ENCODE measurements at regions not wholly inside any gene's neighbourhood (a gene's known extent, or its start where the extent isn't known, plus 50 kb on each side); places are given as distances from the start of the nearest gene placed in this dataset.
A peak's percentile ranks its signal among the peaks of the same experiment; 100 is the strongest.
"Not testable (repeated sequence)": the region's sequence is repeated elsewhere in the genome, so short reads cannot be mapped to it uniquely, and the experiment has no call there.

GRCh38 chr11:112615238-112615637 is 346.0 kb upstream of the NCAM1 start:
- H3K36me3 Mint-ChIP-seq: no peaks in the 10 kb centered on the region
- DNase-seq: no peak

DNA sequence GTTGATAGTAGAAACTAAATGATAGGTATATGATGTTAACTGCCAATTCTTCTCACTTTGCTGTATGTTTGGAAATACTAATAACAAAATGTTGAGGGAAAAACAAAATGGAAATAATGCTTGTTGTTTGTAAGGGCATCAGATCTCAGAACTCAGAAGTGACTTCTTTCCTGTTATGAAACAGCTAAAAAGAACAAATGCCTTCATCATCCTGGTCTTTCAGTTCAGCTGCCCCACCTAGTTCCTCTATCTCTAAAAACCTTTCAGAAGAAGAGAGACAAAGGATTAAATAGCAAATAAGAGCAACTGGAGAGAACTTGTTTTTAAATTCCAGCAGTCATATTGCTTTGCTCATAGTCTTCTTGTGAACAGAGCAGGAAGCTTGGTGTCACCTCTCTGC is 345.3 kb upstream of the NCAM1 start:
- Mint-ChIP-seq H3K4me3 (no peak overlapping the region), H3K9me3 (no peaks in the 10 kb centered on the region), H3K27me3 (peaks cover 6 to 44% (median 13%) of the 10 kb centered on the region in 5 donors), H3K27ac (no peak overlapping the region), H3K36me3 (no peaks in the 10 kb centered on the region), H3K4me1 (peaks cover 0 to 4% (median 0%) of the 10 kb centered on the region in 4 donors)
- DNase-seq: no peak
- POLR2A ChIA-PET: no interaction called here
- no peak for ATAC-seq

More at GRCh38 chr11:112615238-112615637, 346.0 kb upstream of the NCAM1 start:
- H3K9me3 Mint-ChIP-seq: no peaks in the 10 kb centered on the region
- peaks cover 5 to 50% (median 13%) of the 10 kb centered on the region in 5 donors for H3K27me3 Mint-ChIP-seq
- POLR2A ChIA-PET: no interaction called here
- ATAC-seq: no peak
- peaks cover 0 to 4% (median 0%) of the 10 kb centered on the region in 4 donors for H3K4me1 Mint-ChIP-seq
- H3K4me3 Mint-ChIP-seq: no peak overlapping the region
- H3K27ac Mint-ChIP-seq: no peak overlapping the region

DNA sequence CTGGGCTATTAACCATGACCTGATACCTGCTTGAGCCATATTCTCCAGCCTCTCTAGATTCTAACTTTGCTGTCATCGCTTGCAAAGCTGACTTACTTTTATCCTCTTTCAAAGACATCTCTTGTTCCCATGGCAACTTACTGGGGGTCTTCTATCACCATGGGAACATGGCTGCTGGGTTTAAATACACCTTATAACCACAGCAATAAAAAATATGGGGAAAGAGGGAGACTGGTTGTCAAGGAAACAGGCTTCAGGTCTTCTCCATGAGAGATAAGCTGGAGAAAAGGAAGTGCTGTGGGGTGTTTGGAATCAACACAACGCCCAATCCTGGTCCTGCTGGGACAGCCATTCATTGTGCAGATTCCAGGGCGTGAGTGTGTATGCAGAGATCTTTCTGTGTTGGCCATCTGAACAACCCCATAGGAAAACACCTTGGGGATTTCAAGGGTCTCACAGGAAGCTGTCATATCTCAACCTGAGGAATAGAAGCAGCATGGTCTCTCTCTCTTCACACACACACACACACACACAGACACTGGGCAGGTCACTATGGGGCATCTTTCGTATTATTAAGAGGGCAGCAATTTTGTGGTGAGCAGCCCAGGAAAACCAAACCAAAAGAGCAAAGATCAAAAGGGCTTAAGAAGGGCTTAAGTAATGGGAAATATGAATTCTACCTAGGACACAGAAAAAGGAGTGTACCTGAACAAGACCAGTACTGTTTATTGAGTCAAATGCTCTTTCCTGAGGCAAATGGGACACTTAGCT is 344.7 kb upstream of the NCAM1 start:
- Mint-ChIP-seq H3K36me3 (no peaks in the 10 kb centered on the region), H3K4me1 (peaks cover 0 to 4% (median 0%) of the 10 kb centered on the region in 4 donors), H3K27me3 (peaks cover 6 to 43% (median 14%) of the 10 kb centered on the region in 5 donors), H3K4me3 (no peak overlapping the region), H3K9me3 (no peaks in the 10 kb centered on the region), H3K27ac (no peak overlapping the region)
- POLR2A ChIA-PET: no interaction called here
- ATAC-seq: no peak
- DNase-seq: no peak

DNA sequence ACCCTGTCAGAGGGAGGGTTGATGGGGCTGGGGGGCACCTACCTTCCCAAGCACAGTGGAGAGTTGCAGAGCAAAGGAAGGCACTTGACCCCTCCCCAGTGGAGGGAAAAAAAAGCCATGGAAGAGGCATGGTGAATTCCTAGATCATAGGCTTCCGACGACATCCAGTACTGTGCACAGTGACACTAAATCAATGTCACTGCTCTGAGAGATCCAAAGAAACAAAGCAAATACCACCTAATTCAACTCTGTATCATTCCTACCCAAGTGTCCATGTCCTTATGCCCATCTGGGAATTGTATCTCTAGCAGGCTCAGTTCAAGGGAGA is 344.2 kb upstream of the NCAM1 start:
- POLR2A ChIA-PET: no interaction called here
- no peak overlapping the region for H3K4me3 Mint-ChIP-seq
- ATAC-seq: no peak
- peaks cover 6 to 38% (median 19%) of the 10 kb centered on the region in 5 donors for H3K27me3 Mint-ChIP-seq
- H3K4me1 Mint-ChIP-seq: peaks cover 0 to 4% (median 0%) of the 10 kb centered on the region in 4 donors
- H3K36me3 Mint-ChIP-seq: no peaks in the 10 kb centered on the region
- peaks cover 0 to under 1% (median 0%) of the 10 kb centered on the region in 9 donors for H3K9me3 Mint-ChIP-seq
- no peak overlapping the region for H3K27ac Mint-ChIP-seq
- DNase-seq: no peak

DNA sequence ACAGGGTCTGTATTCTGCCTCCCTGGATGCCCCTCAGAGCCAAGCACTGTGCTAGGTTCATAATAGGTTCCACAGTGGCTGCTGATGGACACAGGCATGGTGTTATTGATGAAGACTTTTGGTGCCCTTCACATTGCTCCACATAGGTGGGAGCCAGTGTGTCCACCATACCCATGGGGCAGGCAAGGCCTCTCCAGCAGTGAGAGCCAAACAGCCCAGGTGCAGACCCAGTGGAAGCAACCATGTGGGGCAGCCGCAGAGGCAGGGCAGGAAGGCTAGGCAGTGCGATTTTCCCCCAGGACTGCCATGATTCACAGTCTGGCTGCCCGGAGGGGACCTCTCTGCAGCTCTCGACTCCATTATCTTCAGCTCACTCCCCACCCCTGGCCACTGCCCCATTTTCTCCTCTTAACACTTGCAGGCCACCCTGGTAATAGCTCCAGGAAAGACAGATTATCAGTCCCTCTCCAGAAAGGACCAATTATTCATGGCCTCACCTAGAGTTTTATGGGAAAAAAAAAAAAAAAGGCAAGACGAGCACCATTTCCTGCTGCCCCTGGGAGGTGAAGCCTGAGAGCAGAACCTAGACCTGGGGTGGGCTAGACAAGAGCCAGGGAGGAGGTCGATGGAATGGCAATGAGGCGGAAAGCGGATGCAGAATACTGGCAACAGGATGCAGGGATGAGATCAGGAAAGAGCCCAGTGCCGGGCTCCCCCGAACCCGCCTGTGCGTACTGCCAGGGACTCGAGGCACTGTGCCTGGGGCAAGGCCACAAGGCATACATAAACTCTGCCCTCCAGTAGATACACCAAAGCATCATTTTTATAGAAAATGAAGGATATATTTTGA is 343.0 kb upstream of the NCAM1 start:
- no peak overlapping the region for H3K4me3 Mint-ChIP-seq
- no peak for DNase-seq
- peak overlapping the region in 1 of 10 donors; percentile 53 for H3K27ac Mint-ChIP-seq
- H3K36me3 Mint-ChIP-seq: no peaks in the 10 kb centered on the region
- no peak for ATAC-seq
- H3K9me3 Mint-ChIP-seq: peaks cover 0 to 2% (median 0%) of the 10 kb centered on the region in 9 donors
- POLR2A ChIA-PET: no interaction called here
- H3K27me3 Mint-ChIP-seq: peaks cover 6 to 39% (median 18%) of the 10 kb centered on the region in 5 donors
- H3K4me1 Mint-ChIP-seq: peaks cover 0 to 4% (median 0%) of the 10 kb centered on the region in 4 donors

DNA sequence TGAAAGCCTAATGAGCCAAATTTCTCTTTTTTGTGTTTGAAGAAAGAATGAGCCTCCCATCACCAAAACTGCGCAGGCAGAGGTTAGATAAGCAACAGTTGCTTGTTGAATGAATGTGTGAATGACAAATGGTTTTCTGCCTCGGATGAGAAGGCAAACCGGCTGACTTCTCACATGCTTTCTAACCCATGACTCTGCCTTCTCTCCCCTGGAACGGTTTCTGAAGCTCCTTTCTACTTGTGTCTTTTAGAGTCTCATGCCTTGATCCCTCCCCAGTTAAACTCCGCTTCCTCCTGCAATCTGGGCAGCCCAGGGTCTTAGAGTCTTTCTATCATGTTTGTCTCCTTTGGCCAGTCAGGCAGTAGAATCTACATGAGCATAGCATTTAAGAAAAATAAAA is 342.1 kb upstream of the NCAM1 start:
- Mint-ChIP-seq H3K36me3 (no peaks in the 10 kb centered on the region), H3K4me3 (no peak overlapping the region), H3K27ac (no peak overlapping the region), H3K27me3 (peaks cover 6 to 37% (median 17%) of the 10 kb centered on the region in 5 donors), H3K4me1 (peaks cover 0 to 4% (median 0%) of the 10 kb centered on the region in 4 donors), H3K9me3 (peaks cover 0 to 2% (median 0%) of the 10 kb centered on the region in 9 donors)
- ATAC-seq: no peak
- no peak for DNase-seq
- POLR2A ChIA-PET: no interaction called here

DNA sequence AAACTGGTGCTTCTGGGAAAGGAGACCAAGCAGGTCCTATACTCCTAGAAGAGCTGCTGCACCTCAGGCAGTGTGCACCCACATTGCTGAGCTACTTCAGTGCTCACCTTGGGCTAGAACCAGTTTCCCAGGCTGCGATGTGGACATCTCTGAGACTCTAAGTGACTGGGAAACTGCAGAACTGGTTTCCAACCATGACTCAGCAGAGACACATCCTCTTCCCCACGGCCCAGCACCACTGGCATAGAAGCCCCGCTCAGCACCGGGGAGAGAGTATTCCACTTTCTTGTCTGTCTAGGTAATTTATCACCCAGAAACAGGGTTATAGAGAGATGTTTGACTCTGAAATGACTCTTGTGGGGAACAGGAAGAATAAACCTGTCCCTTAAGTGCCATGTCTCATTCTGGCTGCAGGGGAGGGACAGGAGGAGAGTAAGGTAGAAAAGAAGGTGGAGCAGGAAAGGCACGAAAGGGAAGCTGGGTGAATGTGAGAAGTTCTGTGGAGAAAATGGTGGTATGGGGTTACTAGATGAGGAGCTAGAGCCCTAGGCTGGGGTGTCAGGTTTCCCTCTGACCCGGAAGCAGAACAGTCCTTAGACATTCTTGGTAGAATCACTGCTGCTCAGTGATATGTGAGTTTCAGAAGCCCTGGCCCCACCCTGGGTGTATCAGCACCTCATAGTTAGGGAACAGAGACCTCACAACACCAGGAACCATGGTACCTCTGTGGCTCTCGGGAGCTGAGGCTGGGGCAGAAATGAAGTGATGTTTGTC is 340.4 kb upstream of the NCAM1 start:
- DNase-seq (no peak), ATAC-seq (no peak)
- Mint-ChIP-seq H3K27me3 (peaks cover 4 to 29% (median 18%) of the 10 kb centered on the region in 5 donors), H3K27ac (peak overlapping the region in 1 of 10 donors; percentile 12), H3K4me1 (peaks cover 0 to 1% (median 0%) of the 10 kb centered on the region in 4 donors), H3K4me3 (no peak overlapping the region), H3K36me3 (no peaks in the 10 kb centered on the region), H3K9me3 (peaks cover 0 to 2% (median 0%) of the 10 kb centered on the region in 9 donors)
- POLR2A ChIA-PET: no interaction called here

GRCh38 chr11:112623057-112623456 is 338.2 kb upstream of the NCAM1 start:
- H3K4me3 Mint-ChIP-seq: no peak overlapping the region
- H3K9me3 Mint-ChIP-seq: peaks cover 0 to 2% (median 0%) of the 10 kb centered on the region in 9 donors
- ATAC-seq (no peak), DNase-seq (no peak)
- H3K27ac Mint-ChIP-seq: no peak overlapping the region
- H3K27me3 Mint-ChIP-seq: peaks cover 0 to 17% (median 6%) of the 10 kb centered on the region in 5 donors
- POLR2A ChIA-PET: no interaction called here
- H3K4me1 Mint-ChIP-seq: no peaks in the 10 kb centered on the region
- H3K36me3 Mint-ChIP-seq: no peaks in the 10 kb centered on the region

DNA sequence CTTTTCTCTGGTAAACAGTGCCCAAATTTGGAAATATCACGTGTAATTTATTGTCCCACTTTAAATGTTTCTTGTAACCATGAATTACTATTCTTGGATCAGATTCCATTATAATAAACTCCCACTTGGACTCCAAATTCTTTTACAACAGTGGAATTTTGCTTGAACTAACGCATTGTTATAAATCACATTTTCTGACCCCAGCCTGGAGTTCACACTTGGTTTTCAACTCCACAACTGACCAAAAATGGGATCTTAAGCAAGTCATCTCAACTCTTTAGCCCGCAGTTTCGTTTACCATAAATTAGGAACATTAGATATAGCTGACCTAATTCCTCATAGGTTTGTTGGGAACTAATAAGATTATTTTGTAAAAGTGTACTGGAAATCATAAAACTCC is 336.8 kb upstream of the NCAM1 start:
- Mint-ChIP-seq H3K27me3 (peaks cover 0 to 18% (median 3%) of the 10 kb centered on the region in 5 donors), H3K36me3 (no peaks in the 10 kb centered on the region), H3K4me1 (no peaks in the 10 kb centered on the region), H3K9me3 (peaks cover 0 to 2% (median 0%) of the 10 kb centered on the region in 9 donors), H3K27ac (no peak overlapping the region), H3K4me3 (no peak overlapping the region)
- POLR2A ChIA-PET: no interaction called here
- DNase-seq (no peak), ATAC-seq (no peak)

- H3K4me3 Mint-ChIP-seq, H3K27ac Mint-ChIP-seq, H3K36me3 Mint-ChIP-seq, POLR2A ChIA-PET, DNase-seq, H3K4me1 Mint-ChIP-seq, H3K9me3 Mint-ChIP-seq, ATAC-seq: not testable (repeated sequence)
- H3K27me3 Mint-ChIP-seq: peaks cover 0 to 20% (median 3%) of the 10 kb centered on the region in 5 donors
These were observed 336.2 kb upstream of the NCAM1 start for GRCh38 chr11:112624971-112625370.

DNA sequence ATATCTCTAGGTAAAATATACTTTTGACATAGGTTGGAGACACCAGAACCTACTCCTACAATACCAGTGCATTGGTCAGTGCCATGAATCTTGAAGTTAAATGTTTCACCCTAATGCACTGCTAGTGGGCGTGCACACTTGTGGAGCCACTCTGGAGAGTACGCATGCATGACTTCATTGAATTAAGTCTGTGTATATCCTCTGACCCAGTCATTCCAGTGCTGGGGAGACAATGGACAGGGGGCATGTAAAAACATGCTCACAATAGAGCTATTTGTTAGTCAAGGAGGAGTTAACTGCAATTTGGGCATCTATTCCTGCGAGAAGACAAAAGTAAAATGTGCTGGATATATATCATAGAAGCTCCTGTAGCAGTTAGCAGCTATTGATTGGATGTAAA is 335.4 kb upstream of the NCAM1 start:
- Mint-ChIP-seq H3K27me3 (peaks cover 0 to 21% (median 5%) of the 10 kb centered on the region in 5 donors), H3K9me3 (peaks cover 0 to 2% (median 0%) of the 10 kb centered on the region in 9 donors), H3K36me3 (no peaks in the 10 kb centered on the region), H3K4me1 (no peaks in the 10 kb centered on the region), H3K27ac (no peak overlapping the region), H3K4me3 (no peak overlapping the region)
- DNase-seq (no peak), ATAC-seq (no peak)
- POLR2A ChIA-PET: no interaction called here

DNA sequence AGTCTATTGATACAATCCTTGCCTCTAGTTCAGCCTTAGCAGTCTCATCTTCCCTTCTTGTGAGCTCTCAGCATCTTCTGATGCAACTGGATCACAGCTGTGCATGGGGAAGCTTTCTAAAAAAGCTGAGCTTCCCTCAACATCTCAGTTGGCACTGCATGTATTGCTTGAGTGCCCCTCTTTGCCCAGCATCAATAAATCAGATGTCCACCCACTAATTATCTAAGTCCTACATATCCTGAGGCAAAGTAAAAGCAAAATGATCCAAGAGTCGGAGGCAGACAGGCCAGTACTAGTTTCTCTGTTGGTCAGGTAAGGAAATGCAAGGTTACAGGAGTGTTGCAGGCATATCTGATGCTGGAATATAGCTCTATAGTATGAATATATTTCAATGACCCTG is 334.5 kb upstream of the NCAM1 start:
- peaks cover 0 to 23% (median 7%) of the 10 kb centered on the region in 5 donors for H3K27me3 Mint-ChIP-seq
- H3K36me3 Mint-ChIP-seq: no peaks in the 10 kb centered on the region
- peaks cover 0 to 2% (median 0%) of the 10 kb centered on the region in 9 donors for H3K9me3 Mint-ChIP-seq
- H3K27ac Mint-ChIP-seq: no peak overlapping the region
- H3K4me1 Mint-ChIP-seq: no peaks in the 10 kb centered on the region
- DNase-seq (no peak), ATAC-seq (no peak)
- POLR2A ChIA-PET: no interaction called here
- no peak overlapping the region for H3K4me3 Mint-ChIP-seq
